ENCODE measurements at regions not wholly inside any gene's neighbourhood (a gene's known extent, or its start where the extent isn't known, plus 50 kb on each side); places are given as distances from the start of the nearest gene placed in this dataset.
A peak's percentile ranks its signal among the peaks of the same experiment; 100 is the strongest.
"Not testable (repeated sequence)": the region's sequence is repeated elsewhere in the genome, so short reads cannot be mapped to it uniquely, and the experiment has no call there.

GRCh38 chr7:120030876-120031275, 242.1 kb upstream of the KCND2 start:
- DNase-seq, result no peak

DNA sequence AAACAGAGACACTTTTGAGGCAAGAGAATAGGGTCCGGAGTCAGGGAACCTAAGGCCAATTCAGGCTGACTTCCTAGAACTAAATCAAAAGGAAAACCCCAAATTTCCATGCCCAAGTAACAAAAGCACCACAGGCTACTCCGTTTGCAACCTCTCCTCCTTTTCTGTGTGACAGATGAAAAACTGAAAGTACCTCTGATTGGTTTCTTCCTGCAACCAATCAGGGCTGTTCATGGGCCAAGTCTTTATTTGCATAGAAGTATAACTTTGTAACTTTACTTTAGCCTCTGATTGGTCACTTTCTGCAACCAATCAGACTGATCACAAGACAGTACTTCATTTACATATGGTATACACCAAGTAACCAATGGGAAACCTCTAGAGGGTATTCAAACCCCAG, 239.9 kb upstream of the KCND2 start:
- peak in 1 of 5 experiments; percentile 8 for DNase-seq

DNA sequence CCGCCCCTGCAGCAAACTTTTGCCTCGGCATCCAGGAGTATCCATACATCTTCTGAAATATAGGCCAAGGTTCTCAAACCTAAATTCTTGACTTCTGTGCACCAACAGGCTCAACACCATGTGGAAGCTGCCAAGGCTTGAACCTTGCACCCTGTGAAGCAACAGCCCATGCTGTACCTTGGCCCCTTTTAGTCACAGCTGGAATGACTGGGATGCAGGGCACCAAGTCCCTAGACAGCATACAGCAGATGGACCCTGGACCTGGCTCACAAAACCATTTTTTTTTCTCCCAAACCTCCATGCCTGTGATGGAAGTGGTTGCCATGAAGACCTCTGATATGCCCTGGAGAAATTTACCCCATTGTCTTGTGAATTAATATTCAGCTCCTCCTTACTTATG, 233.8 kb upstream of the KCND2 start:
- no peak for DNase-seq

DNA sequence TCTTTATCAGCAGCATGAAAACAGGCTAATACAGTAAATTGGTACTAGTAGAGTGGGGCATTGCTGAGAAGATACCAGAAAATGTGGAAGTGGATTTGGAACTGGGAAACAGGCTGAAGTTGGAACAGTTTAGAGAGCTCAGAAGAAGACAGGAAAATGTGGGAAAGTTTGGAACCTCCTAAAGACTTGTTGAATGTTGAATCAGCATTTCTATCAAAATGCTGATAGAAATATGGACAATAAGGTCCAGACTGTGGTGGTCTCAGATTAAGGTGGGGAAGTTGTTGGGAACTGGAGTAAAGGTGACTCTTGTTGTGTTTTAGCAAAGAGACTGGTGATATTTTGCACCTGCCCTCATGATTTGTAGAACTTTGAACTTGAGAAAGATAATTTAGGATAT, 231.2 kb upstream of the KCND2 start:
- no peak for DNase-seq

DNA sequence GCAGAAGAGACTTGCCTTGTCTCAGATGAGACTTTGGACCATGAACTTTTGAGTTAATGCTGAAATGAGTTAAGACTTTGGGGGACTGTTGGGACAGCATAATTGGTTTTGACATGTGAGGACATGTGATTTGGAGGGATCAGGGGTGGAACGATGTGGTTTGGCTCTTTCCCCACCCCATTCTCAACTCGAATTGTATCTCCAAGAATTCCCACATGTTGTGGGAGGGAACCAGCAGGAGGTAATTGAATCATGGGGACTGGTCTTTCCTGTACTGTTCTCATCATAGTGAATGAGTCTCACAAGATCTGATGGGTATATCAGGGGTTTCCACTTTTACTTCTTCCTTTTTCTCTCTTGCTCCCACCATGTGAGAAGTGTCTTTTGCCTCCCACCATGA, 229.7 kb upstream of the KCND2 start:
- no peak for DNase-seq

GRCh38 chr7:120052884-120053382, 220.0 kb upstream of the KCND2 start:
- DNase-seq, result no peak

GRCh38 chr7:120053390-120053961, 219.5 kb upstream of the KCND2 start:
- no peak for DNase-seq

- no peak for DNase-seq
Observed at GRCh38 chr7:120054376-120055100, 218.4 kb upstream of the KCND2 start.

GRCh38 chr7:120055300-120055699, 217.7 kb upstream of the KCND2 start:
- no peak for DNase-seq

DNA sequence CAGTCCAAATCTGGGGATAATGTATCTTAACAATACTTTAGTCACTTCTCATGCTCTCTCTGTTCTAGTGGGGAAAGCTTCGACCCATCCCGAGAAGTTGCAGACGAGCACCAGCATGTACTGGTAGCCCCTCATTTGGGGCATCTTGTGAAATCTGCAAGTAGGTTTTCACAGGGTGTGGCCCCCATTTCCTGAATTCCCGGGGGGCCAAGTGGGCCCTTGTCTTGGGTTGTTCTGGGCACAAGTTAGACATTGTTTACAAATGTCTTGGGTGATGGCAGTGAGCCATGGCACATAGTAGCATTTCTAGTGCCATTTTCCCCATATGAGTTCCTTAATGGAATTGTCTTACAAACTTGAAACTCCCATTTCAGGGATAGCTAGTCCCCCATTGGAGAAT, 216.7 kb upstream of the KCND2 start:
- DNase-seq, result no peak

GRCh38 chr7:120059641-120060040, 213.3 kb upstream of the KCND2 start:
- no peak for DNase-seq

DNA sequence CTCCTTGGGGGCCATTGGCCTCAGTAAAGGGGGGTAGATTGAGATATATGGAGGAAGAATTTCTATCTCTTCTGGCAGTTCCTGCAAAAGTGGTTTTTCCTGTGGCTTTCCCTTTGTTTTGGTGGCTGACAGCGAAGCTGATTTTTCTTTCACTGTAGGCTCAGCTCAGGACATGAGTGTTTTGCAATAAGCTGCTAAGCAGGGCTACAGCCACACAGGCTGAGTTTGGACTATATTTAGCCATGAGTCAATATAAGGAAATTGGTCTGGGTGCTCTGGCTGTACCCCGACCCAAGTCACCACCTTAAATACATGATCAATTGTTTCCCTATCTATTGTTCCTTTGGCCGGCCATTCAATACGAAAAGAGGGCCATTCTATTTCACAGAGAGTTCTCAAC, 212.7 kb upstream of the KCND2 start:
- DNase-seq, result no peak

DNA sequence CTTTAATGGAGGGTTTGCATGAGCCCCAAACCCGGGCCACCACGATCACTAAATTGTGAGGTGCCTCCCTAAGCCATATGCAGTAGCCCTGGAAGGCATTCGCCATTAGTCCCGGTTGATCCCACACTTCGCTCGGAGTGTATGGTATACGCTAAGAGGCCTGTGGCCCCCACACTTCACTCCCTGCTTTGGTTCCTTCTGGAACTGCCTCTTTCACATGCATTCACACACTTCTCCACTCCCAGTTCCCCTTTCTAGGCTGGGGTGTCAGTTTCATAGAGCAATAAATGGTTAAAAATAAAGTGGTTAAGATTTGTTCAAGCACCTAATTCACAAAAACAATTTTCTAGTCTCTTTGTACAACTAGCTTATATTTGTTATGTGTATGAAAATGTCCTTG, 212.1 kb upstream of the KCND2 start:
- no peak for DNase-seq

DNA sequence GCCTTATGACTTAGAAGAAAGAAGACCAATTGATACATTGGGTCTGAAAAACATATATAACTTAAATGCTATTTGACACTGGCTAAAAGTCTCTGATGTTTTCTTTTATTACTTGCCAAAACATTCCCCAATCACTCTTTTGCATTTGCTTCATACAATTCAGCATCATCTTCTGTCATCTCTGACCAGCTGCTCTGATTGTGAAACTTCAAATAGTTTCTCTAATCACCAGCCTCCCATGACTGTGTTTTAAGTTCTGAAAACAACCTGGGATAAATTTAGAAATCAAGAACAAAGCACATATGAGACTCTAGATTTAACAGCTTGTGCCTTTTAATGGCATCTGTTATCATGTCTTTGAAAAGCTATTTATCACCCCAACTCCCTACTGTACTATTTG, 208.4 kb upstream of the KCND2 start:
- no peak for DNase-seq

- DNase-seq, result not testable (repeated sequence)
Observed at GRCh38 chr7:120066898-120067297, 206.1 kb upstream of the KCND2 start.

GRCh38 chr7:120070201-120070600, 202.8 kb upstream of the KCND2 start:
- DNase-seq, result no peak

DNA sequence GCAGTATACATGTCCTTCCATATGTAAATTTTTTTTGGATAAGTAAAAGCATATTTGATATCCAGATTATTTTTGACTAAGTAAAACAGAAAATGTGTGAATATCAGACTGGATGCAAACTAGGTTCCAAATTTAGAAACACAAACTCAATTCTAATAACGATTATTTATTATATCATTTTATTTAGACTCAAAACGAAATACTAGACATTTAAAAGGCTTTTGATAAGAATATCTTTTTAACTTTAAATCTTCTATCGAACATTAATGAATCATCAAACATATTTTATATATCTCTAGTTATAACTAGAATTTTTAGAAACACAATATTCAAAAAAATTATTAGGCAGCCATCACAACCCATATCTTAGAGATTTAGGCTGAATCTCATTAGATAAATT, 195.2 kb upstream of the KCND2 start:
- no peak for DNase-seq

- no peak for DNase-seq
Observed at GRCh38 chr7:120079022-120079421, 194.0 kb upstream of the KCND2 start.

DNA sequence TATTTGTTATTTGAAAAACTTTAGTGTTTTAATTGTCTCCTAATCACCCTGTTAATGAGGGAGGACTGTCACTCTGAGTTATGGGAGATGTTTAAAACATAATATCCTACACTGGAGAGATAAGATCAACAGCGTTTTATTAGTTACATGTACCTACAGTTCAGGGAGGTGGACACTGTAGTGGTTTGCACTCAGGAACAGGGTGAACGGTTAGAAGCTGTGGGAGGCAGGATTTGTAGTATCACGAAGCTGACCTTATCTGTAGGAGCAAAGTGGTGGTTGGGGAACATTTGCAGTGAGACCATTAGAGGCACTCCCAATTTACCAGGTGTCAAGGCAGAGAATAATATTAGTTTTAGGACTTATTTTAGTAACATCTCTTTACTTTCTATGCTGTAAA, 193.3 kb upstream of the KCND2 start:
- DNase-seq, result no peak

- DNase-seq, result not testable (repeated sequence)
Observed at GRCh38 chr7:120086468-120086867, 186.5 kb upstream of the KCND2 start.

DNA sequence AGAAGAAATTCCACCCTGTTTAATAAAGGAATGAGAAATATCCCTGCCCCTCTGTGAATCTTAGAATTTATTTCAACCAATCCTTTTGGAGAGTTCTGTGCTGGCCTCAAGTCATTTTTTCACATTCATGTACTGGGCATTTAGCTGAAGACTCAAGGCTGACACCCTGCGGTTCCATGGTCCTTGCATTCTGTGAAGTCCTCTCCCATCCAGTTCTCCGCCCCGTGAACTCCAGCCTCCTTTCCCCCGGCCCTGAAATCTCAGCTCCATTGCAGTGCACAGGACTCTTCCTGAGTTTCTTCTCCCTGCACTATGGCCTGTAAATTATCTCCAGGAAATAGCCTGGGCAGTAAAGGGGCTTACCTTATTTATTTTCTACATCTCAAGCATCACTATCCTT, 183.0 kb upstream of the KCND2 start:
- no peak for DNase-seq

DNA sequence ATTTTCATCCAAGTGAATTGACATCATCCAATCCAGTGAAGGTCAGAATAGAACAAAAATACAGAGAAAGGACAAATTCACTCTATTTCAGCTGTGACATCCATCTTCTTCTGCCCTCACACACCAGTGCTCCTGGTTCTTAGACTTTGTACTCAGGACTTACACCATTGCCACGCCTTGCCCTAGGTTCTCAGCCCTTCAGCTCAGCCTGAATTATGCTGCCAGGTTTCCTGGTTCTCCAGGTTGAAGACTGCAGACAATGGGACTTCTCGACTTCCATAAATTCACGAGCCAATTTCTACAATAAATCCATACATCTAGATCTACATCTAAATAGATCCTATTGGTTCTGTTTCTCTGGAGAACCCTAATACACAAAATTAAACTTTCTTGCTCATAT, 181.2 kb upstream of the KCND2 start:
- no peak for DNase-seq

DNA sequence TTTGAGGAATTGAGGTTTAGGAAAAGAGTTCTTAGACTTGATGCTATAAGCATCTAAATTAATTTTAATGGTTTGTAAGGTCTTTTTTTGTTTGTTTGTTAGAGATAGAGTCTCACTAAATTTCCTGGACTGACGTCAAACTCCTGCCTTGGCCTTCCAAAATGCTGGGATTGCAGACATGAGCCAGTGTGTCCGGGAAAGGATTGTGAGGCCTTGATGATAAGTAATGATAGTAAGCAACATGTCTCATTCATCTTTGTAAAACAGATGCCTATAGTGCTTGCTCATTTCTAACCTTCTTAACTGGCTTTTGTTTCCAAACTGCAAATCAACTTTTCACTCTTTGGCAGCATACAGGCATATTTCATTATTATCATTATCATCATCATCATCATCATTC, 176.0 kb upstream of the KCND2 start:
- no peak for DNase-seq

- DNase-seq, result no peak
Observed at GRCh38 chr7:120097774-120098173, 175.2 kb upstream of the KCND2 start.

GRCh38 chr7:120108376-120108775, 164.6 kb upstream of the KCND2 start:
- no peak for DNase-seq
